ENCODE measurements at regions not wholly inside any gene's neighbourhood (a gene's known extent, or its start where the extent isn't known, plus 50 kb on each side); places are given as distances from the start of the nearest gene placed in this dataset.

DNA sequence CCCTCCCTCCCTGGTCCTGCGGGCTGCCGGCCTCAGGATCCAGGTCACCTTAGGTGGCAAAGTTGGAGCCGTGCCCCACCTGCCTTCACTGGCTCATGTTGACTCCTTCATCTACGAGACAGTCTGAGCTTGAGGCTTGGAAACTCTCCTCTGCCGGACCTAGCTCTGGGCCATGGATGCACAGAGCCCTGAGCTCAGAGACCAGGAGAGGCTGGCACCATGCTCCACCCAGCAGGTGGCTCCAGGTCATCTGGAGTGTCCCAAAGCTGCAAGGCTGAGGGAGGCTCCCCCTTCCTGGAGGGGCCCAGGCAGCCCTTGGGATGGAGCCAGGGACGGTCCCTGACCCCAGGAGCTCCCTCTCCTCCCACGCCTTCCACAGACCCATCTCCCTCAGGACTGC lies 81.3 kb downstream of the PDGFA start:
- no peak for TF ChIP-seq RAD21 (IDR thresholded peaks at IDR 0.05; ENCODE audit: insufficient read depth, low read depth, low read length)
- TF ChIP-seq, protein P1, sequence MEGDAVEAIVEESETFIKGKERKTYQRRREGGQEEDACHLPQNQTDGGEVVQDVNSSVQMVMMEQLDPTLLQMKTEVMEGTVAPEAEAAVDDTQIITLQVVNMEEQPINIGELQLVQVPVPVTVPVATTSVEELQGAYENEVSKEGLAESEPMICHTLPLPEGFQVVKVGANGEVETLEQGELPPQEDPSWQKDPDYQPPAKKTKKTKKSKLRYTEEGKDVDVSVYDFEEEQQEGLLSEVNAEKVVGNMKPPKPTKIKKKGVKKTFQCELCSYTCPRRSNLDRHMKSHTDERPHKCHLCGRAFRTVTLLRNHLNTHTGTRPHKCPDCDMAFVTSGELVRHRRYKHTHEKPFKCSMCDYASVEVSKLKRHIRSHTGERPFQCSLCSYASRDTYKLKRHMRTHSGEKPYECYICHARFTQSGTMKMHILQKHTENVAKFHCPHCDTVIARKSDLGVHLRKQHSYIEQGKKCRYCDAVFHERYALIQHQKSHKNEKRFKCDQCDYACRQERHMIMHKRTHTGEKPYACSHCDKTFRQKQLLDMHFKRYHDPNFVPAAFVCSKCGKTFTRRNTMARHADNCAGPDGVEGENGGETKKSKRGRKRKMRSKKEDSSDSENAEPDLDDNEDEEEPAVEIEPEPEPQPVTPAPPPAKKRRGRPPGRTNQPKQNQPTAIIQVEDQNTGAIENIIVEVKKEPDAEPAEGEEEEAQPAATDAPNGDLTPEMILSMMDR (IDR thresholded peaks at IDR 0.05 in 2 of 3, conservative IDR thresholded peaks at IDR 0.05 in 1 of 3; ENCODE audit: control insufficient read depth in 2 of 3, extremely low read depth in 1 of 3, insufficient read depth in 1 of 3, low read depth in 3 of 3, low read length in 3 of 3): no peak
- no peak for TF ChIP-seq CBFB (IDR thresholded peaks at IDR 0.05; ENCODE audit: low read depth)
- TF ChIP-seq JUND (IDR thresholded peaks at IDR 0.05; ENCODE audit: low read depth, low read length): no peak
- TF ChIP-seq SPI1 (IDR thresholded peaks at IDR 0.05; ENCODE audit: borderline replicate concordance, insufficient read depth, low read depth, low read length): no peak
- TF ChIP-seq, protein P2, sequence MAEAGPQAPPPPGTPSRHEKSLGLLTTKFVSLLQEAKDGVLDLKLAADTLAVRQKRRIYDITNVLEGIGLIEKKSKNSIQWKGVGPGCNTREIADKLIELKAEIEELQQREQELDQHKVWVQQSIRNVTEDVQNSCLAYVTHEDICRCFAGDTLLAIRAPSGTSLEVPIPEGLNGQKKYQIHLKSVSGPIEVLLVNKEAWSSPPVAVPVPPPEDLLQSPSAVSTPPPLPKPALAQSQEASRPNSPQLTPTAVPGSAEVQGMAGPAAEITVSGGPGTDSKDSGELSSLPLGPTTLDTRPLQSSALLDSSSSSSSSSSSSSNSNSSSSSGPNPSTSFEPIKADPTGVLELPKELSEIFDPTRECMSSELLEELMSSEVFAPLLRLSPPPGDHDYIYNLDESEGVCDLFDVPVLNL (IDR thresholded peaks at IDR 0.05; ENCODE audit: low read depth, low read length): no peak
- no peak for TF ChIP-seq BRCA1 (IDR thresholded peaks at IDR 0.05; ENCODE audit: low read depth, low read length)
- no peak for TF ChIP-seq NKRF (conservative IDR thresholded peaks at IDR 0.05)
- no peak for TF ChIP-seq ZNF24 (IDR thresholded peaks at IDR 0.05)
- no peak for TF ChIP-seq ZNF217 (IDR thresholded peaks at IDR 0.05)

Measured in GM12878 (cell line).